GM21825 (cell line): ENCODE measurements at regions not wholly inside any gene's neighbourhood (a gene's known extent, or its start where the extent isn't known, plus 50 kb on each side); places are given as distances from the start of the nearest gene placed in this dataset.
"Not testable (repeated sequence)": the region's sequence is repeated elsewhere in the genome, so short reads cannot be mapped to it uniquely, and the experiment has no call there.

Source experiments
- ATAC-seq: cut with Tn5 transposase; IDR thresholded peaks from one replicate; pipeline ENCODE4 v1.9.1; 2021; ENCODE audit warnings: mild to moderate bottlenecking, moderate library complexity; ENCODE audit not compliant: unreplicated experiment

- no peak for ATAC-seq
Measured at GRCh38 chr9:126056312-126057021, 270.2 kb upstream of the MVB12B start.

DNA sequence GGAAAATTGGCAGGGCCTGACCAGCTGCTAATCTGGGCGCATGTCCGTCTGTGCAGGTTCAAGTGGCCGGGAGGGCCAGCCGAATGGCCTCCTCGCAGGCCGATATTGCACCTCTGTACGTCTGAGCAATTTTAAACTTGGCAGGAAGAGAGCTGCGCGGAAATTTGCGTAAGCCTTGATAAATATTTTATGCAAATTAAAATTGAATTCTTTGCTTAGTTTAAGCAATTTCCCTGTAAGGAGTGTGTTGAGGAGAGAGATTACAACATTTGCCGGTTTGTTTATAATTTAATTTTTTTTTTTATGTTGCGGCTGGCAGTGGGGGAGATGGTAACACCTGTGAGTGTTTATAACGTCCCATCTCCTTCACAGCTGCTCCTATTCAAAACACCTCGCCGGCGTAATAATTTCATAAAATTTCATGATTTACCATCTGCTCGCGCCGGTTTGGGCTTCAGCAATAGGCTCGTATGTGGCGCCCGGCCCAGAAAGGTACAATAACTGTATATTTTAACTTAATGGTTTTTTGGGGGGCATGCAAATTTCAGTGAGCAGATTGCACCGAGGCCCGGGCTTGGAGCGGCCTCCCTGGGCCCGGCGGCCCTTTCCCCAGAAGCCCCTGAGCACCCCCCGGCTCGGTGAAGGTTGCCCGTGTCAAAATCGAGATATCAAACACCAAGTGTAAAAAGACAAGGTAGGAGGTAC, 269.4 kb upstream of the MVB12B start:
- no peak for ATAC-seq

DNA sequence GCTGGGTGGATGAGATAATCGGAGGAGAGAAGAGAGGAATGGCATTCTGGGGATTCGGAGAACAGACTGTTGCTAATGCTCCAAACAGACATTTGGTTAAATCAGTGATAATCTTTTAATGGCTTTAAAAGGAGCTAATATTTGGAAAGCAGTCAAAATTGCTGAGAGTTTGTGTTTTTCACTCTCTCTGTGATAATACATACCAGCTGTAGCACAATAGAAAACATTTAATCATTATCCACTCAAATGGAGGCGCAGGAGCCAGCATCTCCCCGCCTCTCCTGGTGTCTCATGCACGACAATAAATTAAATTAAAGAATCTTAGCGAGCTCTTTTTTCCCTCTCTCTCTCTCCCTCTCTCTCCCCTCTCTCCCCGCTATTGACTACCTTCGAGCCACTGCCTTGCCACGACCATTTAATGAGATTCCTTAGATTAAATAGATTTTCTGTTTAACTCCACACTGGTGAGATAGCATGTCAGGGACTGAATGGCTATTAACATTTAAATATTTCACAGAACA, 268.6 kb upstream of the MVB12B start:
- ATAC-seq: no peak

GRCh38 chr9:126058591-126058990, 268.0 kb upstream of the MVB12B start:
- no peak for ATAC-seq

GRCh38 chr9:126061575-126061974, 265.1 kb upstream of the MVB12B start:
- no peak for ATAC-seq

DNA sequence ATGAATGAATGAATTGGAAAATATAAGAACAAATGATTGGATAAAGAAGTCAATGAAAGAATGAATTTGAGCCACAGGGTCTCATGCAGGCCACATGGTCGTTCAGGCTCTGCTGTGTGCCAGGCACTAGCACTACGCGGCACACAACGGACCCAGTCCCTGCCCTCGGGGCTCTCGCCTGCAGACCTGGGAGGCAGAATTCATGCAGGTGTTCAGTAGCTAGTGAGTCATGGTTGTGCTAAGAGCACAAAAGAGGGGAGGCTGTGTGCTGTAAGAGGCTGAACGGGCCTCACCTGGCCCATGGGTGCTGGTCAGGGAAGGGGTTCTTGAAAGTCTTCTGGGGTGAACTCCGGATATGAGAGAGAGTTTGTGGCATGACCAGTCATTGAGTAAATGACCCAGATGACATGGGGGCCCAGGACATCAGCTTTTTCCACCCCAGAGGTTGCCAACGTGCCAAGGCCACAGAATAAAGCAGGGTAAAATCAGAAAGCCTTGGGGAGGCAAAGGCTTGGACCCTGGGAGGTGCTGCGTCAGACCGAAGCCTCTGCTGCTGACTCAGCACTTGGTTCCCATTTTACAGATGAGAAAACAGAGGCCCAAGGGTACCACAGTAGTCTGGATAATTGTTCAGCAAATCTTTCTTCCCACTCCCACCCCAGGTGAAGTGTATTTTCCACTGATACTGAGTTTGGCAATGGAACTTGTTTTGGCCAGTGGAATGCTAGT, 264.3 kb upstream of the MVB12B start:
- ATAC-seq: no peak

GRCh38 chr9:126063326-126063725, 263.3 kb upstream of the MVB12B start:
- ATAC-seq: no peak

- ATAC-seq: no peak
Measured at GRCh38 chr9:126066131-126066530, 260.5 kb upstream of the MVB12B start.

GRCh38 chr9:126067031-126067734, 259.4 kb upstream of the MVB12B start:
- no peak for ATAC-seq

DNA sequence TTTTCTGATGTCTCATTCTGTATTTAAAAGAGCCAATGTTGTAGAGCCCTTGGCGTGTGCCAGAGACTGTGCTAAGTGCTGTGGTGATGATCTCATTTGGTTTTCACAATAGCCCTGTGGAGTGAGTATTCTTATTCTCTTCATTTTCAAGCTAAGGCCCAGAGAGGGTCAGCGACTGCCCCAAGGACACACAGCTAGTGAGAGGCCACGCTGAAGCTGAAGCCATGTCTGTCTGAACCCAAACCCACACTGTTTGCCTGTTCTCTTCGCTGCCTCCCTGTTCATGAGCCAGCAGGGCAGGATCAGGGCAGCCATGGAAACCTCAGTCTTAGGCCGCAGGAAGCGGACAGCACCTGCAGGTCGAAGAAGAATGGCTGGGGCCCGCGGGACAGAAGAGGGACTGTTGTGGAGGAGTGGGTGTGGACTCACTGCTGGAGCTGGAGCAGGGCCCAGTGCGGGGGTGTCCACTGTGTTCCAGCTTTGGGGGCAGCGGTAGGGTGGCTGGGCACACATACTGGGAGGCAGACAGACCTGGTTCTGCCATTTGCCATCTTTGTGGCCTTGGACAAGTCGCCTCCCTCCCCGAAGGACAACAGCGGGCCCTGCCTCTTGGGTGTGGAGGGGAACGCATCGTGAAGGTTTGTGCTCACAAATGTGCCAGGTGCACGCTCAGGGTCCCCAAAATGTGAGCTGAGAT, 257.9 kb upstream of the MVB12B start:
- no peak for ATAC-seq

GRCh38 chr9:126069400-126069955, 257.2 kb upstream of the MVB12B start:
- no peak for ATAC-seq

GRCh38 chr9:126070058-126070655, 256.5 kb upstream of the MVB12B start:
- no peak for ATAC-seq

DNA sequence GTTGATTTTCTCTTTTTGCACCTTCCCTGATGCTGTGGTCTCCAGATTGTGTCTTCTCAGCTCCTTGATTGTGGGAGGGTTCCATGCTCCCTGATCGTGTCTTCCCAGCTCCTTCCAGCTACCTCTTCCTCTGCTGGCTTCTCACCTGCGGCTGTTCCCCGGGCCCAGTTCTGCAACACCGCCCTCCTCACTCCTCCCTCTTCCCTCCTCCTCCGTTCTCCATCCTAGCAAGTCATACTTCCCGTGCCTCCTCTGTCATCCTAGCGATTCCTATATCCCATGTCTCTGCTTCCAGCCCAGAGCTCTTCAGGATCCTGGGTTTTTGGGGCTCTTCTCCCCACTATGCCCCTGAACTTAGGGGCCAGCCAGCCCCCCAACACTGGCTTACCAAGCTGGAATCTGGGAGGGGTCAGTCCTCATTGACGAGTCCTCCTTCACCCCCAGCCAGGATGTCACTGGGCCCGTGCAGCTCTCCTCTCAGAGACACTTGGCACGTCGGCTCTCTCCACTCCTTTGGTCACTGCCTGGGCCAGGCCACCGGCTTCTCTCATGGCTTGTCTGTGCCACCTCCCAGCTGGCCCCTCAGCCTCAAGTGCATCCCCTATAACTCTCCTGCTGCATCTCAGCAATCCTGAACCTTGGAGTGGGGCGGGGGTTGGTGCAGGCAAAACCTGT, 255.4 kb upstream of the MVB12B start:
- no peak for ATAC-seq

DNA sequence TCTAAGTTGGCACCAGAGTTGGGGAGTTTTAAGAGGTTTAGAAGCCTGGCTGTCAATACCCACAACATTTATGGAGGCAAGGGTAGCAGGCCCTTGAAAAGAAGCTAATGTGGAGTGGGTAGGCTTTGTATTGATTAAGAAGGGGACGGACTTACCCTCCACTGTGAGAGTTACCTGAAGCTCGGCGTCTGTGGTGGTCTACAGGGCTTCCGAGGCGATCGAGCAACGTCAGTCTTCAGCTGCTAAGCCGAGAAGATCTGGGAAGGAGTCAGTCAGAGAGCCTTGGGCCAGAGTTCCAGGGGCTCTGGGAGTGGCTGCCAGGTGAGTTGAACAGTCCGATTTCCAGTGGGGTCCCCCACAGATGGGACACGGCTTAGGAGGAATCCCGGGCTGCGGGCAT, 249.0 kb upstream of the MVB12B start:
- not testable (repeated sequence) for ATAC-seq

- no peak for ATAC-seq
Measured at GRCh38 chr9:126080641-126081040, 246.0 kb upstream of the MVB12B start.

- ATAC-seq: no peak
Measured at GRCh38 chr9:126081746-126082145, 244.9 kb upstream of the MVB12B start.

- ATAC-seq: no peak
Measured at GRCh38 chr9:126084008-126084407, 242.6 kb upstream of the MVB12B start.

DNA sequence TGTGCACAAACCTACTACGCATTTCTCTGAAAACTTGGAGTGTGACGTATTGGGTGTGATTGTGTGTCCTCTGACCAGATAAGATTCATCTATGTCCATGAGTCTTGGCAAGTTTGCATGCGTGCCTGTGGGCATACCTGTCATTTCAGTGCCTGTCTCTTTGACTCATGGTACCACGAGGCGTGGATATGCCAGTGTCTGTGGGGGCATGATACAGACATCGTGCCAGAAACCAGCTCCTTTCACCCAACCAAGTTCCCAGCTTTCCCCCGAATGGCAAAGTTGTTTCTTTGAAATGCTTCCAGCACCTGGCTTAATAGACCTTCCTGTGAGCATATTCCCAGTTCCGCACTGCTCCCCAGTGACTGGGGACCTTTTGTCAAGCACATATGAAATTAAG, 241.9 kb upstream of the MVB12B start:
- no peak for ATAC-seq

DNA sequence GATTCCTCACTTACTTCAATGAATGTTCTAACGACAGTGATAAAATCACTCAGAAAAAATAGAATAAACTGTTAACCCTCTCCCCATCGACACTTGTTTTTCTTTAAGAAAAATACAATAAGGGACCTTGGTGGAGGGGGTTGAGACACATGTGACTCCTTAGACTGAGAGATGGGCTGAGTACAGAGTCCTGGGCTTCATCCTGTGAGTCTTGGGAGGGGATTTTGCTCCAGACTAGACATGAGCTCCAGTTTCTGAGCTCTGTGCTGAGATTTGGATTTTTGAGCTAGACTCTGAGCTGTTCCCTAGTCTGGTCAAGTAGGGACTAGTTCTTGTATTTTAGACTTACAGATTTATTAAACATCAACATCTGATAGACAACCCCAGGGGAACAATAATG, 241.5 kb upstream of the MVB12B start:
- ATAC-seq: no peak
